SJCRH30 (cell line): ENCODE measurements at regions not wholly inside any gene's neighbourhood (a gene's known extent, or its start where the extent isn't known, plus 50 kb on each side); places are given as distances from the start of the nearest gene placed in this dataset.

ENCODE experiments used
- DNase-seq, 2 experiments: peaks; one replicate each; pipeline ENCODE4 v3.0.0-alpha.2; 2015 to 2020
- H3K27ac ChIP-seq: fragments of 250-450 bp; sonication (Bioruptor Pico); 2 replicates; pipeline ENCODE4 v1.5.1; 2020; ENCODE audit warnings: mild to moderate bottlenecking, moderate library complexity
- H3K27me3 ChIP-seq: fragments of 250-450 bp; sonication (Bioruptor Pico); 2 replicates; pipeline ENCODE4 v1.5.1; 2020; ENCODE audit warnings: mild to moderate bottlenecking, moderate library complexity
- H3K36me3 ChIP-seq: fragments of 250-450 bp; sonication (Bioruptor Pico); 2 replicates; pipeline ENCODE4 v1.5.1; 2020; ENCODE audit warnings: mild to moderate bottlenecking, moderate library complexity
- H3K4me1 ChIP-seq: fragments of 250-450 bp; sonication (Bioruptor Pico); 2 replicates; pipeline ENCODE4 v1.5.1; 2020; ENCODE audit warnings: mild to moderate bottlenecking, moderate library complexity
- H3K4me3 ChIP-seq: fragments of 250-450 bp; sonication (Bioruptor Pico); 2 replicates; pipeline ENCODE4 v1.5.1; 2020; ENCODE audit warnings: mild to moderate bottlenecking, moderate library complexity
- H3K9me3 ChIP-seq: fragments of 250-450 bp; sonication (Bioruptor Pico); replicated peaks from 2 replicates; pipeline ENCODE4 v1.5.1; 2020; ENCODE audit warnings: mild to moderate bottlenecking, moderate library complexity

DNA sequence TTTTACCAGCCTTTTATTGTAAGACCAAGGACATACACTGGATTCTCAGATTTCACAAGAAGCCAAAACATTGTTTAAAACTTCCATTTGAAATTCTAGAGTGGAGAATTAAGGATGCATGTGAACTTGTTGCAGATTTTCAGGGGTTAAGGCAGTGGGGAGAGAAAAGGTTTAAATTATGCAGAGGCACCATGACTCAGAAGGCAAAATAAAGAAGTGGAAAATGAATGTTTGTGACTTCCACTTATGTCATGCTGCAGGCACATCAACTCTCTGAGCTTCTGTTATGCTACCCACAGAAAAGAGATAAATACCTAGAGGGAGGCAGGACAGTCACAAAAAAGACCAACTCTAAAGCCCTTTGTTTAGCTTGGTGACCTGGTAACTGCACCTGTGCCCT, 84.4 kb upstream of the BET1 start:
- Histone ChIP-seq H3K4me1 (peaks cover 10% of the 10 kb centered on the region), H3K27ac (no peak overlapping the region), H3K36me3 (no peaks in the 10 kb centered on the region), H3K4me3 (no peak overlapping the region), H3K27me3 (no peaks in the 10 kb centered on the region), H3K9me3 (no peaks in the 10 kb centered on the region)
- no peak for DNase-seq

- no peak overlapping the region for H3K4me3 ChIP-seq
- H3K27ac ChIP-seq: no peak overlapping the region
- peak; percentile 26 to 43 for DNase-seq
- peaks cover 10% of the 10 kb centered on the region for H3K4me1 ChIP-seq
- H3K9me3 ChIP-seq: no peaks in the 10 kb centered on the region
- no peaks in the 10 kb centered on the region for H3K36me3 ChIP-seq
- no peaks in the 10 kb centered on the region for H3K27me3 ChIP-seq
These were observed 85.7 kb upstream of the BET1 start for GRCh38 chr7:94089806-94090205.

GRCh38 chr7:94092980-94093379, 88.8 kb upstream of the BET1 start:
- Histone ChIP-seq H3K9me3 (no peaks in the 10 kb centered on the region), H3K27me3 (no peaks in the 10 kb centered on the region), H3K27ac (no peak overlapping the region), H3K4me3 (no peak overlapping the region), H3K4me1 (peaks cover 5% of the 10 kb centered on the region), H3K36me3 (no peaks in the 10 kb centered on the region)
- no peak for DNase-seq

GRCh38 chr7:94094298-94094697, 90.1 kb upstream of the BET1 start:
- Histone ChIP-seq H3K36me3 (no peaks in the 10 kb centered on the region), H3K27ac (no peak overlapping the region)
- DNase-seq: no peak

DNA sequence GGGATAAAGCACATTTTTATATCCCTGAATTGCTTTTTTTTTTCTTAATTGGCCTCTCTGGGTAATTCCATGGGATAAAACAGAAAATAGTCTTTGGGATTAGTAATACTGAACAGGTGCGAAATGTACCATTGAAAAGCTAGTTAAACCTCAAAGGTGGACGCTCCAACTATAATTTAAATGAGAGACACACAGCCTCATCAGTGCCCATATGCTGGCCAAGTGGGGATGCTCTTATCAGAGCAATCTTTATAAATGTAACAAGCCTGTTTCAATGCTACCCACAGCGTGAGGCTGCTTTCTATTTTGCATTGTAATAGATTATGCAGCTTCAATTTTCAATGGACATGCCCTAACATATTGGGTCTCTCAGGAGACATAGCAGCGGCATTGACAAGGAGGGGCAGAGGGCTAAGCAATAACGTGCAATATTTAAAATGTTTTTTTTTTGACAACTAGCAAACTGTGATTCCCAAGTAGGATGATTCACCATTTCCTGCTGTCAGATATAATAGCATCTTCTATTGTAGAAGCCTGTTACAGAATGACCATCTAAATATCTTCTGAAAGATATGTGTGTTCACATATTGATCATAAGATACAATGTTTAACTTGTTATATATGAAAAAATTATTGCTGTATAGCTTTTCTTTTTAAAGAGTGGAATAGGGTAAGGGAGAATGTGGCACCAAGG, 91.3 kb upstream of the BET1 start:
- no peaks in the 10 kb centered on the region for H3K36me3 ChIP-seq
- no peak overlapping the region for H3K27ac ChIP-seq
- no peaks in the 10 kb centered on the region for H3K9me3 ChIP-seq
- no peaks in the 10 kb centered on the region for H3K27me3 ChIP-seq
- H3K4me1 ChIP-seq: no peaks in the 10 kb centered on the region
- no peak overlapping the region for H3K4me3 ChIP-seq
- no peak for DNase-seq

More at GRCh38 chr7:94094298-94094697, 90.1 kb upstream of the BET1 start:
- Histone ChIP-seq H3K27me3 (no peaks in the 10 kb centered on the region), H3K4me1 (no peaks in the 10 kb centered on the region), H3K4me3 (no peak overlapping the region), H3K9me3 (no peaks in the 10 kb centered on the region)

- H3K4me3 ChIP-seq: no peak overlapping the region
- DNase-seq: no peak
- H3K9me3 ChIP-seq: no peaks in the 10 kb centered on the region
These were observed 95.5 kb upstream of the BET1 start for GRCh38 chr7:94099679-94100078.

DNA sequence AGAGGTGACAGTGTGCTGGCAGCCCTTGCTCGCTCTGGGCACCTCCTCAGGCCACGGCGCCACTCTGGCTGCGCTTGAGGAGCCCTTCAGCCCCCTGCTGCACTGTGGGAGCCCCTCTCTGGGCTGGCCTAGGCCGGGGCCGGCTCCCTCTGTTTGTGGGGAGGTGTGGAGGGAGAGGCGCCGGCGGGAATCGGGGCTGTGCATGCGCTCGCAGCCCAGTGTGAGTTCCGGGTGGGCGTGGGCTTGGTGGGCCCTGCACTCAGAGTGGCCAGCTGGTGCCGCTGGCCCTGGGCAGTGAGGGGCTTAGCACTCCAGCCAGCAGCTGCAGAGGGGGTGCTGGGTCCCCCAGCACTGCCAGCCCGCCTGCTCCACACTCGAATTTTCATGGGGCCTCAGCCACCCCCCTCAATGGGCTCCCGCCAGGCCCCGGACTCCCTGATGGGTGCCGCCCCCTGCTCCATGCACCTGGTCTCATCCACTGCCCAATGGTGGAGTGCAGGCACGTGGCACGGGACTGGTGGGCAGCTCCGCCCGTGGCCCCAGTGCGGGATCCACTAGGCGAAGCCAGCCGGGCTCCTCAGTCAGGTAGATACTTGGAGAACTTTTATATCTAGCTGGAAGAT, 96.7 kb upstream of the BET1 start:
- H3K4me1 ChIP-seq: no peaks in the 10 kb centered on the region
- H3K27me3 ChIP-seq: no peaks in the 10 kb centered on the region
- no peak overlapping the region for H3K27ac ChIP-seq
- no peak for DNase-seq
- no peaks in the 10 kb centered on the region for H3K9me3 ChIP-seq
- H3K36me3 ChIP-seq: no peaks in the 10 kb centered on the region
- H3K4me3 ChIP-seq: no peak overlapping the region

More at GRCh38 chr7:94099679-94100078, 95.5 kb upstream of the BET1 start:
- H3K36me3 ChIP-seq: no peaks in the 10 kb centered on the region
- H3K4me1 ChIP-seq: no peaks in the 10 kb centered on the region
- no peak overlapping the region for H3K27ac ChIP-seq
- H3K27me3 ChIP-seq: no peaks in the 10 kb centered on the region

GRCh38 chr7:94104301-94104700, 100.1 kb upstream of the BET1 start:
- no peaks in the 10 kb centered on the region for H3K27me3 ChIP-seq
- no peaks in the 10 kb centered on the region for H3K36me3 ChIP-seq
- no peaks in the 10 kb centered on the region for H3K9me3 ChIP-seq
- no peak for DNase-seq
- H3K4me1 ChIP-seq: no peaks in the 10 kb centered on the region
- no peak overlapping the region for H3K4me3 ChIP-seq
- no peak overlapping the region for H3K27ac ChIP-seq

- no peaks in the 10 kb centered on the region for H3K36me3 ChIP-seq
- no peak overlapping the region for H3K27ac ChIP-seq
- DNase-seq: no peak
- H3K4me1 ChIP-seq: no peaks in the 10 kb centered on the region
- H3K4me3 ChIP-seq: no peak overlapping the region
- H3K27me3 ChIP-seq: no peaks in the 10 kb centered on the region
- H3K9me3 ChIP-seq: no peaks in the 10 kb centered on the region
These were observed 105.4 kb upstream of the BET1 start for GRCh38 chr7:94109556-94109955.

- Histone ChIP-seq H3K27me3 (no peaks in the 10 kb centered on the region), H3K4me3 (no peak overlapping the region), H3K27ac (no peak overlapping the region), H3K4me1 (no peaks in the 10 kb centered on the region), H3K9me3 (no peaks in the 10 kb centered on the region), H3K36me3 (no peaks in the 10 kb centered on the region)
- DNase-seq: no peak
These were observed 106.9 kb upstream of the BET1 start for GRCh38 chr7:94111009-94111408.

GRCh38 chr7:94115316-94115715, 111.2 kb upstream of the BET1 start:
- DNase-seq: no peak
- H3K27me3 ChIP-seq: no peaks in the 10 kb centered on the region
- no peak overlapping the region for H3K27ac ChIP-seq
- H3K9me3 ChIP-seq: no peaks in the 10 kb centered on the region
- H3K4me3 ChIP-seq: no peak overlapping the region
- no peaks in the 10 kb centered on the region for H3K36me3 ChIP-seq
- no peaks in the 10 kb centered on the region for H3K4me1 ChIP-seq

DNA sequence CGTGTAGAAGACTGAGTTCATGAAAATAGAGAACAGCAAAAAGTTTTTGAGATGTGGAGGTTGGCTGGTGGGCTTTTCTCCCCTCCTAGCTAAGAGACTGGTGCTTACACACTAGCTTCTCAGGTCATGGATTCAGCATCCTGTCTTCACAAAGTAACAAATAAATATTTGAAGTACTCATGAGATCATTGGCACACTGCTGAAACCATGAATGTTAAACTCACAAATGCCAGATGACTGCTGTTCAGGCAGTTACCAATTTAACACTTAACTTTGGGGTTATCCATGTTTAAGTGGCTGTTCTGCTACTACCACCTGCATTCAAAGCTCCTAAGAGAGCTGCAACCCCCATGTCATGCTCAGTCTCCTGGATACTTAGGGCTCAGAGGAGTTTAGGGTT, 119.0 kb upstream of the BET1 start:
- no peak for DNase-seq
- H3K27ac ChIP-seq: no peak overlapping the region
- H3K27me3 ChIP-seq: no peaks in the 10 kb centered on the region
- H3K9me3 ChIP-seq: no peaks in the 10 kb centered on the region
- H3K36me3 ChIP-seq: no peaks in the 10 kb centered on the region
- no peaks in the 10 kb centered on the region for H3K4me1 ChIP-seq
- no peak overlapping the region for H3K4me3 ChIP-seq

DNA sequence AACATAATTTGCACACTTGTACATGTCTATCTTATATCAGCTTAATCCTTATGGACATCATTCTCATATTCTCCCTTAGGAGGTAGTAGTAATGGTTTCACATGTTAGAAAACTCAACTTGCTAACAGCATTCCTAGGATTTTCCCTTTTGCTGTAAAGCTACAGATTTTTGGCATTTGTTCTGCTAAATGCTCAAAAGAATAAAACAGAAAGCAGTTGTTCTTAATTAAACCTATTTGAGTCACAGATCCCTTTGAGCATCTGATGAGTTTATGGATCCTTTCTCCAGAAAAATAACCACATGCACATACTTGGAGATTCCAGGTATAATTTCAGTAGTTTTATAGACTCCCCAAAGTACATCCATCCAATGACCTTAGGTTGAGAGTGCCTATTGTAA, 122.9 kb upstream of the BET1 start:
- DNase-seq: no peak
- H3K27me3 ChIP-seq: no peaks in the 10 kb centered on the region

DNA sequence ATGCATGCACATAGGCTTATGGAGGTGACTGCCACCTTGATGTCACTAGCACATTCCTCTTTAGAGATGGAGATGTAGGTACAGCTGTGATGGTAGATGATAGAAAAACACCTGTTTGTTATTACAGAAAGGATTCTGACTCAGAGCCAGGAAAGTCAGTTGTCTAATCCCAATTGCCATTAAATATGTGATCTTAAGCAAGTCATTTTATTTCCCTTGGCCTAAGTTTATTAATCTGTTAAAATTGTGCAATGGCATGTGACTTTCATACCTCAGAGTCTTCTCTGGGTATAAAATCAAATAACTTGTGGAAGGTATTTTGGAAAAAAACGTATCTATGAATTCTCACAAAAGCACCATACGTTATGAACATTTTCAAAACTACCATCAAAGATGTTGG, 123.9 kb upstream of the BET1 start:
- no peaks in the 10 kb centered on the region for H3K27me3 ChIP-seq
- peaks cover 8% of the 10 kb centered on the region for H3K4me1 ChIP-seq
- DNase-seq: no peak
- H3K36me3 ChIP-seq: no peaks in the 10 kb centered on the region
- H3K4me3 ChIP-seq: no peak overlapping the region
- no peaks in the 10 kb centered on the region for H3K9me3 ChIP-seq
- no peak overlapping the region for H3K27ac ChIP-seq

More for the DNA sequence above, 122.9 kb upstream of the BET1 start:
- Histone ChIP-seq H3K27ac (no peak overlapping the region), H3K9me3 (no peaks in the 10 kb centered on the region), H3K4me1 (peaks cover 8% of the 10 kb centered on the region), H3K36me3 (no peaks in the 10 kb centered on the region), H3K4me3 (no peak overlapping the region)

GRCh38 chr7:94129443-94130140, 125.4 kb upstream of the BET1 start:
- H3K9me3 ChIP-seq: no peaks in the 10 kb centered on the region
- H3K4me1 ChIP-seq: peaks cover 8% of the 10 kb centered on the region
- peak in 1 of 2 experiments; percentile 37 for DNase-seq
- no peak overlapping the region for H3K4me3 ChIP-seq
- H3K36me3 ChIP-seq: no peaks in the 10 kb centered on the region
- no peak overlapping the region for H3K27ac ChIP-seq
- no peaks in the 10 kb centered on the region for H3K27me3 ChIP-seq
